D721Med (cell line): ENCODE measurements at regions not wholly inside any gene's neighbourhood (a gene's known extent, or its start where the extent isn't known, plus 50 kb on each side); places are given as distances from the start of the nearest gene placed in this dataset.

Source experiments
- DNase-seq: peaks from one replicate; pipeline ENCODE4 v3.0.0; 2011; ENCODE audit warnings: low spot score; ENCODE audit not compliant: insufficient read length
- FAIRE-seq: peaks from 2 replicates; lab custom pipeline; 2011; peaks lifted over from hg19 to GRCh38; lab: Jason Lieb, UNC
- CTCF ChIP-seq: IDR thresholded peaks from 2 replicates; pipeline ENCODE4 v1.5.1; 2012; ENCODE audit warnings: mild to moderate bottlenecking, control low read depth; ENCODE audit not compliant: insufficient read depth; ENCODE audit errors: missing control alignments

GRCh38 chr5:67416133-67416937 is 219.7 kb upstream of the CD180 start:
- no peak for FAIRE-seq
- no peak for TF ChIP-seq CTCF

DNA sequence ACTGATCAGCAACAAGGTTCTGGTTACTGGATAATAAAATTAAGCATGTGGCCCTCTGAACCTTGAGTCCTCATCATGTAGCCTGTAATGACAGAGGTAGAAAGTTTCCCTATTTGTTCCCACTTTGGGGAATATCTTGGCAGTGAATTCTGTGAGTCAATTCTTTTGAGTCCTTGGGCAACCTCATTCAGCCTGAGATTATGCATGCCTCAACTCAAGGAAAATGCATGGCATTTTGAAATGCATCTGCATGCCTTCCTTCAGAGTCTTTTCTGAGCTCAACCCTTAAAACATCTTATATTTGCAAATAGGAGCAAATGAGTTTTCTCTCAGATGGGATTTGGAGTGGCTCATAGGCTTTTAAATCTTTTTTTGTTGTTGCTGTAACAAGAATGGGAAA is 218.1 kb upstream of the CD180 start:
- FAIRE-seq = no peak
- TF ChIP-seq CTCF = no peak
- no peak for DNase-seq

More at GRCh38 chr5:67416133-67416937, 219.7 kb upstream of the CD180 start:
- no peak for DNase-seq

DNA sequence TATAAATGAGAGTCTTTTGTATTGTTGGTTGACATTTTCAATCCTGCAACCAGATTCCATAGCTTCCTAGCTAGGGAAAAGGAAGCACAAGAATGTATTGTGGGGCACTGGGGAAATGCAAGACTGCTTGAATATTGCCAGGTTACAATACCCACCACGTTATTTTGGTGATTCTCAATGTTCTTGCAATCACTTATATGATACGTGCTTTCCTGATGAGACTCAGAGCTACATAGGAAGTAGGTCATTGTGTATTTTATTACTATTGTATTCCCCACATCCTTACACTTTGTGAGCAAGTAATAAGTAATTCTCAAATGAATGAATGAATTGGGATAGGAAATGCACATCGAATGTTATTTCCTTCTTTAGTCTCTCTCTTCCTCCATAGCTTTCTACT is 217.1 kb upstream of the CD180 start:
- no peak for DNase-seq
- no peak for FAIRE-seq
- no peak for TF ChIP-seq CTCF

DNA sequence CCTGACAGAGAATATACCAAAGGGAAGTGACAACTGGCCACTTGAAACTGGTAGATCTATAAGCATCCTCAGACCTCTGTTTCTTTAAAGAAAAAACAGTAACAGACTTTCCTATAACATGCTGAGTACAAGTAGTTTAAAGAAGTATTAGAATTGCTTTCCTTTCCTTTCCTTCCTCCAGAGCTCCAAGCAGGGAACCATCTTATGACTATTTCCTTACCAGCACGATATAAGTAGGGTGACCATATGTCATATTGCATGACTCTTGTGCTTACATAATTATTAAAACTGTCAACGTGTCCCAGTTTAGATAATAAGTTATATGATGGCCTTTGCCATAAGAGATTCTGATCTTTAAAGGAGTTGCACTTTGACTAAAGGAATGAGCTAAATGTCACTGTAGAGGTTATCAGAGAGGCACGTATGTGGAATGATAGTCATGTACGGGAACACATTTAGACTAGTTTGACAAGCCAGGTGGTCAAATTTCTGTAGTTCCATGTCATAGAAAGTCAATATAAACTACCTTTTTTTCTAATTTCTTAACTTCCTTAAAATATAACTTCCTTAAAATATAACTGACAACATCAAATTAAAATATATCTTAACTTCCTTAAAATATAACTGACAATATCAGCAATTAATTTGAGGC is 212.7 kb upstream of the CD180 start:
- TF ChIP-seq CTCF = no peak
- no peak for FAIRE-seq
- no peak for DNase-seq

DNA sequence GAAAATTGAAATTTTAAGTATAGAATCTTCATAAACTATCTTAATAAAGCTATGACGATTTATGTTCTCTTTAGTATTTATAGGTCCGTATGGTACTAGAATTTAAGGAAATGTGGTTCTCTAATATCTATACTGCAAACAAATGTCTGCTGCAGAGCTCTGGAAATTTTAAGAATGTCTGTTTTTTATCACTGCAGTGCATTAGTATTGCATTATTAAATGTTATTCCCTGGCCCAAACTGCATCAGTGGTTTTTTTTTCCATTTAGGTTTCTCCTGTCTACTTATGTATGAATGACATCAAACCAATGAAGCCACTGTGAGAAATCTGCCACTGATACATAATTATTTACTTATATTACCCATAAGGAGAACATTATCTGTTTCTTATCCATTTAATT is 211.4 kb upstream of the CD180 start:
- DNase-seq (no peak), FAIRE-seq (no peak)
- TF ChIP-seq CTCF = no peak

DNA sequence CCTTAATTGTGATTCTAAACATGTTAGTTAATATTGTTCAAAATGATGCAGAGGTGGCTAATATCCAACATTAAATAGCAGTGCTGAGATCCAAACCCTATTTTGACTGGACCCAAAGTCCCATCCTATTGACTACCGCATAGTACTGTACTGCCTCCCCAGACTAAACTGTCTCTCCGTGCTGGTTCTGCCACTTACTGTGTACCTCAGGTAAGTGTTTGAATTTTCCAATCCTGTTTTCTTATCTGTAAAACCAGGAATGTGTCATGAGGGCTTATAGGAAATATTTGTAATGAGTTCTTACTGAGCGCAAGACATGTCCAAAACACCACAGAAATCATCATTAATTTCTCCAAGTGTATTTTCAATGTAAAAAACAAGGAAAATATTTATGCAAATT is 209.2 kb upstream of the CD180 start:
- no peak for TF ChIP-seq CTCF
- no peak for FAIRE-seq
- DNase-seq = no peak

- DNase-seq (no peak), FAIRE-seq (no peak)
- no peak for TF ChIP-seq CTCF
Measured at GRCh38 chr5:67405101-67405364, 208.4 kb upstream of the CD180 start.
